ENCODE measurements at regions not wholly inside any gene's neighbourhood (a gene's known extent, or its start where the extent isn't known, plus 50 kb on each side); places are given as distances from the start of the nearest gene placed in this dataset.

- Histone ChIP-seq H2AFZ (ENCODE audit: low read depth, low read length) (no peak overlapping the region), H3K27ac (ENCODE audit: low read depth, low read length) (no peak overlapping the region), H3K36me3 (ENCODE audit: insufficient read depth, low read length) (no peaks in the 10 kb centered on the region), H3K27me3 (ENCODE audit: insufficient read depth, low read length) (no peaks in the 10 kb centered on the region), H3K4me2 (ENCODE audit: low read length) (no peak overlapping the region), H3K4me3 (ENCODE audit: insufficient read depth, low read depth, low read length) (no peak overlapping the region), H3K9ac (ENCODE audit: low read length) (no peak overlapping the region), H4K20me1 (ENCODE audit: insufficient read depth, low read length) (no peaks in the 10 kb centered on the region), H3K79me2 (ENCODE audit: insufficient read depth, low read length) (no peaks in the 10 kb centered on the region), H3K4me1 (ENCODE audit: insufficient read depth, low read length) (no peaks in the 10 kb centered on the region), H3K9me3 (ENCODE audit: insufficient read depth, low read depth, low read length) (no peaks in the 10 kb centered on the region)
- Mint-ChIP-seq H3K4me3 (ENCODE audit: unreplicated experiment) (no peak overlapping the region), H3K4me1 (ENCODE audit: low read depth, unreplicated experiment) (no peaks in the 10 kb centered on the region), H3K36me3 (ENCODE audit: low read depth, unreplicated experiment) (no peaks in the 10 kb centered on the region), H3K9me3 (ENCODE audit: unreplicated experiment) (no peaks in the 10 kb centered on the region), H3K27me3 (ENCODE audit: low read depth, unreplicated experiment) (no peaks in the 10 kb centered on the region), H3K27ac (ENCODE audit: unreplicated experiment) (no peak overlapping the region)
- FAIRE-seq (no peak), DNase-seq (ENCODE audit: low read depth) (no peak)
- TF ChIP-seq EZH2 (IDR thresholded peaks at IDR 0.05; ENCODE audit: insufficient read depth, low read length) (no peak), CTCF (IDR thresholded peaks at IDR 0.05; ENCODE audit: insufficient read depth, low read depth, low read length) (no peak)
Observed at GRCh38 chr7:10579561-10579960, 394.1 kb upstream of the PHF14 start.

- no peak overlapping the region for H3K27ac ChIP-seq (ENCODE audit: low read depth, low read length)
- Mint-ChIP-seq H3K36me3 (ENCODE audit: low read depth, unreplicated experiment) (no peaks in the 10 kb centered on the region), H3K27ac (ENCODE audit: unreplicated experiment) (no peak overlapping the region)
Observed at GRCh38 chr7:10584886-10585285, 388.8 kb upstream of the PHF14 start.

More at GRCh38 chr7:10584886-10585285, 388.8 kb upstream of the PHF14 start:
- Mint-ChIP-seq H3K4me1 (ENCODE audit: low read depth, unreplicated experiment) (no peaks in the 10 kb centered on the region), H3K27me3 (ENCODE audit: low read depth, unreplicated experiment) (no peaks in the 10 kb centered on the region), H3K4me3 (ENCODE audit: unreplicated experiment) (no peak overlapping the region), H3K9me3 (ENCODE audit: unreplicated experiment) (no peaks in the 10 kb centered on the region)
- FAIRE-seq: no peak
- no peak overlapping the region for H3K9ac ChIP-seq (ENCODE audit: low read length)
- no peak overlapping the region for H2AFZ ChIP-seq (ENCODE audit: low read depth, low read length)
- no peaks in the 10 kb centered on the region for H3K9me3 ChIP-seq (ENCODE audit: insufficient read depth, low read depth, low read length)
- H3K4me2 ChIP-seq (ENCODE audit: low read length): no peak overlapping the region
- H4K20me1 ChIP-seq (ENCODE audit: insufficient read depth, low read length): no peaks in the 10 kb centered on the region
- no peaks in the 10 kb centered on the region for H3K27me3 ChIP-seq (ENCODE audit: insufficient read depth, low read length)
- DNase-seq (ENCODE audit: low read depth): no peak
- no peak for TF ChIP-seq EZH2 (IDR thresholded peaks at IDR 0.05; ENCODE audit: insufficient read depth, low read length)
- no peak for TF ChIP-seq CTCF (IDR thresholded peaks at IDR 0.05; ENCODE audit: insufficient read depth, low read depth, low read length)
- H3K79me2 ChIP-seq (ENCODE audit: insufficient read depth, low read length): no peaks in the 10 kb centered on the region
- H3K4me1 ChIP-seq (ENCODE audit: insufficient read depth, low read length): no peaks in the 10 kb centered on the region
- no peak overlapping the region for H3K4me3 ChIP-seq (ENCODE audit: insufficient read depth, low read depth, low read length)
- H3K36me3 ChIP-seq (ENCODE audit: insufficient read depth, low read length): no peaks in the 10 kb centered on the region

Data from astrocyte (in vitro differentiated cells and primary cell).